GM19238 (cell line): ENCODE measurements at regions not wholly inside any gene's neighbourhood (a gene's known extent, or its start where the extent isn't known, plus 50 kb on each side); places are given as distances from the start of the nearest gene placed in this dataset.

Experiments
- DNase-seq: peaks from one replicate; pipeline ENCODE4 v3.0.0; 2011; ENCODE audit warnings: low spot score; ENCODE audit not compliant: insufficient read length

DNA sequence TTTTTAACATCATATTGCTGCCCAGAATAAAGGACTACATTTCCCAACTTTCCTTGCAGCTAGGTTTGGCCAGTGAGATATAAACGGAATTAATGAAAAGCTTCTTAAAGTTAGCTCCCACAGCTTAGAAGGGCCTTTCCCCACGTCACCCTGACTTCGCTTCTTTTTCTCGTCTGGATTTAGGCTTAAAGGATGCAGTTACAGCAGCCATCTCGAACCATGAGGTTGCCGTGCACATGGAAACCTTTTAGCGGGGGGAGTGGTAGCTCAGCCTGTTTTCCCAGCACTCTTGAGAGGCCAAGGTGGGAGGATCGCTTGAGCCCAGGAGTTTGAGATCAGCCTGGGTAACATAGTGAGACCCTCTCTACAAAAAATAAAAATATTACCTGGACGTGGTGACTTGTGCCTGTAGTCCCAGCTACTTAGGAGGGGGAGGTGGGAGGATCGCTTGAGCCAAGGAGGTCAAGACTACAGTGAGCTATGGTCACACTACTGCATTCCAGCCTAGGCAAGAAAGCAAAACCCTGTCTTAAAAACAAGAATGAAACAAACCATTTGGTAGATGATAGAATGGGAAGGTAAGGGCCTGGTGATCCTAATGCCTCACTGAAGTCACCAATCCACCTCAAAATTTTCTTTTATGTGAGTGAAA, 64.3 kb upstream of the C1GALT1 start:
- DNase-seq, result no peak

DNA sequence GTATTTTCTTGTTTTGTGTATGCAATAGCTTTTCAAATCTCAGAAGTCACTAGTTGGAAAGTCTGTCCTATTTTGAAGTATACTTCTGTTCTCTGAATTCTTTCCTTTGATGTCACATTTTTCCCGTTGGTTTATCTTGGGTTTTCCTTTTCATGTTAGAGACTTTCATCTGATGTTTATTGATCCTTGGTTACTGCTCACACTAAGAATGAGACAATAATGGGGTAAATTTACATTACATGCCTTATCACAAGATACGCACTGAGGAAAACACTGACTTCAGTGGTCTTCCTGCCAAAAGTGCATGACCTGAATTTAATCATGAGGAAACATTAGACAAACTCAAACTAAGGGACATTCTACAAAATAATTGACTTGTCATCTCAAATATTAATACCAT, 63.5 kb upstream of the C1GALT1 start:
- DNase-seq, result no peak

DNA sequence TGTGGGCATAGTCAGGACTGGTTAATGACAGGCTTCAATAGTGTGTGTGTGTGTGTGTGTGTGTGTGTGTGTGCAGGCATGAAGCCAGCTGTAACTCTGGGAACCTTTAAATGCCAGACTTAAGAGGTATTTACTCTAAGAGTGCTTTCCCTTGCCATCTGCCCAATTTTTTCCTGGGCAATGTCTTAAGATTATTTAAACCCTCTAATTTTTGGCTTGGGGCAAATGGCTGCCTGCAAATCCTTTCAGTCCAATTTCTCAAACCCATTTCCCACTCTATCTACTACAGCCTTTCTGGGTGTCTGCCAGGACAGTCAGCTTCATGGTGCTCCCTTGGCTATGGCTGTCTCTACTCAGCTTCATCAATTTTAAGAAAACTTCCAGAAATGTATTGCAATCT, 62.6 kb upstream of the C1GALT1 start:
- no peak for DNase-seq

DNA sequence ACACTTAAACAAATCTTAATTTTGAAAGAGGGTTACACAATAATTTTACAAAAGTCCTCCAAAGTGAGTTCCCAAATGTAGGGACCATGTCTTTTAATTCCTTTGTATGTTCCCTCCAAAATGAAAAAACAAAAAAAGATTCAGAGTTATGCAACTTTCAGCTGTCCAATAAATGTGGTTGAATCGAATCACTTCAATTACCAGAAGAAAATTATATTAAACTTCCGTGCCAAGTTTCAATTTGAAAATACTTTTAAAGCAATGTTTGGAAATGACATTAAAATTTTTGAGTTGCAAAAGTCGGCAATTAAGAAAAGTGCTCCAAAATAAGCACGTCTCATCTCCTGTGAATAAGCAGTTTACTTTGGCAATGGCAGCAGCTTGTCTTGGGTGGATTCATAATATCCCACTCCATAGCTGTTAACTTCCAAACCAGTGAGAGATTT, 60.3 kb upstream of the C1GALT1 start:
- no peak for DNase-seq

DNA sequence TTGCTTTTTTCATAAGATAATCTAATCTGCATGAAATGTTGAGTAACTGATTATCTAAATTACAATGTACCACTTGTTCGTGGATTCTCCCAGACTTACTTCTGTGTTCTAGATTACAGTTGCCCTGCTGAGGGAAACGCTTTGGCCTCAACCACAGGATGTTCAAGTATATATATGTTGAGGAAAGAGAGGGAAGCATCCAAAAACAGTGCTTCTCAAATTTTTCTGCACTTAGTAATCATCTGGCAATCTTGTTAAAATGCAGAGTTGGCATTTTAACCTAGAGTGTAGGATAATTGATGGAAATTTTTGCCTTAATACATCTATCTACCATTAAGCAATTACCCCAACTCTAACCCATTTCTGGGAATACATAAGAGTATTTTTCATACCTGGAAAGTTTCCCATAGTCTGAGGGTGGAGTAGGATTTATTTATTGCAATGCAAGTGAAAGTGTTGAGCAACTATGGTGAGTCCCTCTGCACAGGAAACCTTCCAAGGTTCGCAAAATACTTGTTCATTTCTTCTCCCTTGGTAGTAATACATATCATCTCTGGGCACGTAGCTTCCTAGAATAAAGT, 59.6 kb upstream of the C1GALT1 start:
- no peak for DNase-seq

DNA sequence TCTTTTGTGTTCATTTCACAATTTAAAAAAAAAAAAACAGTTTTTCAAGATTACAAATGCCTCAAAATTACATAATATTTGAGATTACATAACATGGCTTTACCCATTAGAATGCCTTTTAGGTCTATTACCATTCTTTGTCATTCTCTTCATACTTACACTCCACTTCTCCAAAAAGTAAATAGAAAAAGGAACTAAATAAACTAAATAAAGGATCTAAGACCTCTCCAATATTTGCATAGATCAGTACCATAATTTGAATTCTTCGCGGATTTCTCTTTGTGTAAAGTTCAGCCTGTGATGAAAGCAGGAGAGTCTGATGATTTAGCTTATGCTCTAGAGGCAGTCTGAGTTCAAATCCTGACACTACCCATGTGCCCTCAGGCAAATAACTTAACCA, 56.4 kb upstream of the C1GALT1 start:
- no peak for DNase-seq

DNA sequence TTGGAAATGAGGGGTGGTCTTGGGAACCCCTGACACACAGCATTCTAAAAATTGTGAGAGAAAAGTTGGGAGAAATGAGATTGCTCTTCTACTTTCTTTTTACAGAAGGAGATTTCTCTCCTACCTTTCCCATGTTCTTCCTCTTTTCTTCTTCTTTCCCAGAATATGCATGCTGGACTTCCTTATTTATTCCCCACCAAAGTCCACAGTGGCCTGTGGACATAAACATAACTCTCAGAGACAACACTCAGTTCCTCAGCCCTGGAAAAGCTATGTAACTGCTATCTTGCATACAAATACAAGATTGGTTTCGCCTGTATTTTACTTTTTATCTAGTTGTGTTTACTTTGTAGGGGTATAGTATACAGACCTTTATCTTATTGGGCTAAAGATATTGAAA, 54.6 kb upstream of the C1GALT1 start:
- no peak for DNase-seq

DNA sequence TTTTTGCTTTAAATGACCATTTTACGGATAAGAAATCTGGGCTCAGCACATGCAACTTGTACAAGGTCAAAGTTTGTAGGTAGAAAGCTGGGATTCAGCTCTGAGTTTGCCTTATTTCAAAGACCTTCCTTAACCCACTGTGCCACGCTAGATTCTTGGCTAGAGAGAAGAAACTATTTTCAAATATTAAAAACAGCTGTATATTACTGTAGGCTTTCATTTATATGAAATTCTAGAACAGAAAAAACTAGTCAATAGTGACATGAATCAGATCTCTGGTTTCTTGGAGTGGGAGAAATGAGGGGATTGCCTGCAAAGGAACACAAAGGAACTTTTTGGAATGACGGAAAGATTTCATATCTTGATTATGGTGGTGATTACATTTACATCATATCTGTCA, 53.0 kb upstream of the C1GALT1 start:
- no peak for DNase-seq

DNA sequence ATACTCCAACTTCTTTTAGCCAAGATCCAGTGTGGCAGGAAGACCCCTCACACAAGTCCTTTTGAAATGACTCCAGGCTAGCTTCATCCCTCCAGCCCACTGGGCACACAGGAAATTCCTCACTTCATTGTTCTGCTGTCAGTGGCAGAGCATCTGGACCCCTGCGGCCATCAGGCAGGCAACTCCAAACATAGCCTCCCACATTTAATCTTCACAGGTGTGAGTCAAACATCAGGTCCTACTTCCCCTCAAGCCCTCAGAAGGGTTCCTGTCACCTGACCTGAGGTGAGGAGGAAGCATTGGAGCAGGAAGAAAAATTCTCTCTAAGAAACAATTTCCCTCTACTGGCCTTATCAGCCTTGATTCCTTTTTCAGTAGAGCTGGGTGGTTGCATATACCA, 51.1 kb upstream of the C1GALT1 start:
- no peak for DNase-seq
